K562 (cell line): ENCODE measurements at regions not wholly inside any gene's neighbourhood (a gene's known extent, or its start where the extent isn't known, plus 50 kb on each side); places are given as distances from the start of the nearest gene placed in this dataset.

ENCODE experiments used
- ATAC-seq: fragments of 200-7000 bp; cut with Tn5 transposase; 3 replicates; pipeline ENCODE4 v1.9.1; 2020; ENCODE audit warnings: moderate library complexity
- BruUV-seq: library from RNA; stranded (reverse); fragments of 400-500 nt; replicated peaks from 2 replicates; lab custom pipeline; 2021; lab: Mats Ljungman, UMichigan
- CTCF ChIA-PET: fragments of 300-600 bp; formaldehyde crosslinking; extraction: SDS; loops from one replicate; lab custom pipeline; 2021; ENCODE audit warnings: low intra/inter-chr PET ratio; lab: Yijun Ruan, JAX
- POLR2A ChIA-PET: fragments of 300-600, 350-650 bp; sonication (Branson Sonifier 250); formaldehyde crosslinking; extraction: SDS; loops from one replicate; lab custom pipeline; 2021; ENCODE audit warnings: antibody characterized with exemption, inconsistent platforms; lab: Yijun Ruan, JAX
- DNase-seq, 4 experiments: peaks; one replicate each; pipeline versions ENCODE4 v3.0.0 to v3.0.0-alpha.2; 2011 to 2018; ENCODE audit warnings: low spot score in 3 of 4, mixed read lengths in 3 of 4; ENCODE audit errors: extremely low read depth in 1 of 4
- FAIRE-seq: peaks from 2 replicates; lab custom pipeline; 2011; peaks lifted over from hg19 to GRCh38; lab: Jason Lieb, UNC
- H2AFZ ChIP-seq: 2 replicates; pipeline ENCODE4 v1.6.0; 2011; ENCODE audit warnings: low read depth, low read length, control low read depth, inconsistent platforms
- H3K27ac ChIP-seq: fragments of 200-600 bp; 3 replicates; pipeline ENCODE4 v1.8.0; 2011; ENCODE audit warnings: low read depth, mild to moderate bottlenecking, control low read depth, inconsistent platforms, low read length, moderate library complexity, mixed read lengths; ENCODE audit errors: extremely low read depth
- H3K27me3 ChIP-seq, 2 experiments: fragments of 300-600 bp in 1 of 2; 2 replicates in 1 of 2; 3 replicates in 1 of 2; pipeline versions ENCODE4 v1.6.0 to v1.8.0; 2011; ENCODE audit warnings: inconsistent platforms in 2 of 2, low read length in 2 of 2, mild to moderate bottlenecking in 1 of 2, mixed read lengths in 1 of 2, moderate library complexity in 1 of 2; ENCODE audit not compliant: control insufficient read depth in 2 of 2, insufficient read depth in 2 of 2
- H3K36me3 ChIP-seq: fragments of 300-600 bp; 3 replicates; pipeline ENCODE4 v1.8.0; 2011; ENCODE audit warnings: mild to moderate bottlenecking, low read length, inconsistent platforms; ENCODE audit not compliant: control insufficient read depth, insufficient read depth
- H3K4me1 ChIP-seq, 2 experiments: fragments of 200-600 bp in 1 of 2; replicated peaks in 1 of 2; 2 replicates in 1 of 2; 3 replicates in 1 of 2; pipeline versions ENCODE4 v1.5.1 to v1.8.0; 2011; ENCODE audit warnings: inconsistent platforms in 2 of 2, low read length in 2 of 2, mild to moderate bottlenecking in 1 of 2, mixed read lengths in 1 of 2, moderate library complexity in 1 of 2; ENCODE audit not compliant: control insufficient read depth in 2 of 2, insufficient read depth in 2 of 2
- H3K4me2 ChIP-seq: 2 replicates; pipeline ENCODE4 v1.6.1; 2011; ENCODE audit warnings: low read length, control low read depth, inconsistent platforms, mixed read lengths; ENCODE audit not compliant: insufficient read depth
- H3K4me3 ChIP-seq: fragments of 200-600 bp; sonication (generic), shearing (Covaris generic); 2 replicates; pipeline ENCODE4 v1.5.1; 2016; ENCODE audit warnings: control low read depth, inconsistent platforms
- H3K79me2 ChIP-seq: fragments of 200-600 bp; 3 replicates; pipeline ENCODE4 v1.8.0; 2011; ENCODE audit warnings: low read length, inconsistent platforms; ENCODE audit not compliant: control insufficient read depth, insufficient read depth
- H3K9ac ChIP-seq, 2 experiments: 2 replicates each; pipeline versions ENCODE4 v1.6.0 to v1.6.1; 2011; ENCODE audit warnings: low read depth in 2 of 2, low read length in 2 of 2, control low read depth in 1 of 2, inconsistent platforms in 1 of 2, mild to moderate bottlenecking in 1 of 2, mixed read lengths in 1 of 2; ENCODE audit not compliant: insufficient read depth in 1 of 2
- H3K9me1 ChIP-seq: one replicate; pipeline ENCODE4 v1.6.0; 2011; ENCODE audit warnings: inconsistent platforms, mild to moderate bottlenecking, low read length, moderate library complexity; ENCODE audit not compliant: control insufficient read depth, insufficient read depth
- H3K9me3 ChIP-seq: replicated peaks from 2 replicates; pipeline ENCODE4 v1.5.1; 2011; ENCODE audit warnings: low read depth, low read length, inconsistent platforms; ENCODE audit not compliant: control insufficient read depth, insufficient read depth
- H4K20me1 ChIP-seq: replicated peaks from 2 replicates; pipeline ENCODE4 v1.6.1; 2011; ENCODE audit warnings: low read length, inconsistent platforms, mixed read lengths; ENCODE audit not compliant: control insufficient read depth, insufficient read depth
- ATF2 ChIP-seq: sonication (generic); formaldehyde crosslinking; IDR thresholded peaks from 2 replicates; pipeline ENCODE4 v1.8.1; 2022; ENCODE audit warnings: missing genetic modification reagents
- BDP1 ChIP-seq: IDR thresholded peaks from 3 replicates; pipeline ENCODE4 v1.6.1; 2011; ENCODE audit not compliant: insufficient read length, insufficient read depth
- BMI1 ChIP-seq: fragments of 150-350 bp; IDR thresholded peaks from 2 replicates; pipeline ENCODE4 v1.6.1; 2014; ENCODE audit warnings: low read length
- CREBBP ChIP-seq: IDR thresholded peaks from one replicate; pipeline ENCODE4 v1.6.1; 2012; ENCODE audit warnings: low read depth, mild to moderate bottlenecking, control low read depth, inconsistent platforms, low read length
- DACH1 ChIP-seq: fragments of 450-650 bp; IDR thresholded peaks from 2 replicates; pipeline ENCODE4 v1.6.1; 2018; ENCODE audit not compliant: partially characterized antibody
- GMEB1 ChIP-seq: fragments of 250-450 bp; sonication (Bioruptor Pico); IDR thresholded peaks from 2 replicates; pipeline ENCODE4 v1.4.0; 2020; ENCODE audit warnings: mild to moderate bottlenecking
- GTF2A2 ChIP-seq: IDR thresholded peaks from 2 replicates; pipeline ENCODE4 v1.6.1; 2016; ENCODE audit warnings: mild to moderate bottlenecking, missing genetic modification characterization, missing compliant biosample characterization
- SIN3A ChIP-seq, 2 experiments: fragments of 150-350 bp in 1 of 2; IDR thresholded peaks; 2 replicates each; pipeline ENCODE4 v1.6.1; 2011 to 2016; ENCODE audit warnings: borderline replicate concordance in 2 of 2, low read depth in 2 of 2, low read length in 2 of 2, mild to moderate bottlenecking in 2 of 2, moderate library complexity in 2 of 2; ENCODE audit not compliant: control insufficient read depth in 1 of 2
- THAP12 ChIP-seq: fragments of 250-450 bp; sonication (Bioruptor Pico); IDR thresholded peaks from 2 replicates; pipeline ENCODE4 v1.9.0; 2021; ENCODE audit warnings: mild to moderate bottlenecking, inconsistent platforms
- USF2 ChIP-seq: sonication (generic); formaldehyde crosslinking; IDR thresholded peaks from 2 replicates; pipeline ENCODE4 v1.5.0; 2020; ENCODE audit warnings: missing genetic modification reagents
- WGBS: fragments of 100-300 bp; shearing (Covaris generic); methylation state at CpG from one replicate; pipeline ENCODE4 v1.1.6; 2016; ENCODE audit warnings: low coverage, mixed read lengths; ENCODE audit not compliant: insufficient coverage; ENCODE audit errors: missing lambda C conversion rate; 5-methylcytosine and 5-hydroxymethylcytosine counted together
- in situ Hi-C: fragments of 300-500 bp; cut with MboI; formaldehyde crosslinking; loops from 4 replicates; pipeline ENCODE4 v1.15.0; 2018; ENCODE audit warnings: inconsistent platforms, mixed read lengths
- intact Hi-C: fragments of 100-400 bp; cut with micrococcal nuclease; formaldehyde crosslinking; loops from 2 replicates; pipeline ENCODE4 v1.14.2; 2022
- TF ChIP-seq, protein P1 (sequence below): sonication (generic); formaldehyde crosslinking; IDR thresholded peaks from 2 replicates; pipeline ENCODE4 v1.8.1; 2023; ENCODE audit warnings: mild to moderate bottlenecking, missing genetic modification reagents, moderate library complexity

- H3K4me2 ChIP-seq: no peak overlapping the region
- POLR2A ChIA-PET: no interaction called here
Measured at GRCh38 chrX:7446815-7447214, 298.9 kb upstream of the PUDP start.

More at GRCh38 chrX:7446815-7447214, 298.9 kb upstream of the PUDP start:
- ATAC-seq: no peak
- 0% methylated on average over 3 of the region's 4 CpGs for WGBS
- Histone ChIP-seq H3K27me3 (no peaks in the 10 kb centered on the region), H3K79me2 (no peaks in the 10 kb centered on the region), H2AFZ (no peak overlapping the region), H3K9me3 (no peaks in the 10 kb centered on the region; the same call in 1 of the 2 replicates), H4K20me1 (no peaks in the 10 kb centered on the region), H3K36me3 (no peaks in the 10 kb centered on the region), H3K4me3 (no peak overlapping the region), H3K9me1 (no peaks in the 10 kb centered on the region), H3K9ac (no peak overlapping the region), H3K4me1 (no peaks in the 10 kb centered on the region), H3K27ac (no peak overlapping the region)
- CTCF ChIA-PET: no interaction called here
- intact Hi-C loops (no loop called here), in situ Hi-C loops (no loop called here)
- TF ChIP-seq CREBBP: no peak
- no peak for TF ChIP-seq ATF2 (CRISPR knock-in tag)
- TF ChIP-seq USF2 (CRISPR knock-in tag): no peak
- no peak for TF ChIP-seq BDP1
- TF ChIP-seq GMEB1 (CRISPR knock-in tag): no peak
- no peak for TF ChIP-seq SIN3A (IDR thresholded peaks at IDR 0.05; ENCODE audit: borderline replicate concordance in 2 of 2, control insufficient read depth in 1 of 2, low read depth in 2 of 2, low read length in 2 of 2)
- TF ChIP-seq DACH1: no peak
- no peak for TF ChIP-seq BMI1
- TF ChIP-seq GTF2A2: no peak
- no peak for TF ChIP-seq THAP12
- TF ChIP-seq, protein P1, sequence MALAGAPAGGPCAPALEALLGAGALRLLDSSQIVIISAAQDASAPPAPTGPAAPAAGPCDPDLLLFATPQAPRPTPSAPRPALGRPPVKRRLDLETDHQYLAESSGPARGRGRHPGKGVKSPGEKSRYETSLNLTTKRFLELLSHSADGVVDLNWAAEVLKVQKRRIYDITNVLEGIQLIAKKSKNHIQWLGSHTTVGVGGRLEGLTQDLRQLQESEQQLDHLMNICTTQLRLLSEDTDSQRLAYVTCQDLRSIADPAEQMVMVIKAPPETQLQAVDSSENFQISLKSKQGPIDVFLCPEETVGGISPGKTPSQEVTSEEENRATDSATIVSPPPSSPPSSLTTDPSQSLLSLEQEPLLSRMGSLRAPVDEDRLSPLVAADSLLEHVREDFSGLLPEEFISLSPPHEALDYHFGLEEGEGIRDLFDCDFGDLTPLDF (CRISPR knock-in tag): no peak
- FAIRE-seq: no peak
- no peak for DNase-seq
- BruUV-seq: no TSS peak
